Tibial artery (tissue), 4 donors: ENCODE measurements at regions not wholly inside any gene's neighbourhood (a gene's known extent, or its start where the extent isn't known, plus 50 kb on each side); places are given as distances from the start of the nearest gene placed in this dataset.

Experiments
- DNase-seq, 2 donors: peaks; one replicate each; pipeline ENCODE4 v3.0.0-alpha.2; 2019
- H3K27ac ChIP-seq, 2 donors: fragments of 200-600 bp; sonication (generic) in 1 of 2; 1 replicate in 1 of 2; 2 replicates in 1 of 2; pipeline ENCODE4 v1.5.1; 2018 to 2019; ENCODE audit warnings: mild to moderate bottlenecking in 1 of 2
- H3K27me3 ChIP-seq, 2 donors: fragments of 200-600 bp; sonication (generic) in 1 of 2; one replicate each; pipeline versions ENCODE4 v1.5.1 to v1.6.0; 2016 to 2019
- H3K36me3 ChIP-seq, 3 donors: fragments of 200-600 bp; sonication (generic) in 2 of 3; one replicate each; pipeline ENCODE4 v1.5.1; 2016 to 2019; ENCODE audit warnings: mild to moderate bottlenecking in 2 of 3
- H3K4me1 ChIP-seq, 4 donors: fragments of 200-600 bp; sonication (generic) in 2 of 4; 1 replicate in 3 of 4; 2 replicates in 1 of 4; pipeline ENCODE4 v1.5.1; 2016 to 2019
- H3K4me3 ChIP-seq, 2 donors: fragments of 200-600 bp; sonication (generic) in 1 of 2; 1 replicate in 1 of 2; 2 replicates in 1 of 2; pipeline ENCODE4 v1.5.1; 2018 to 2019; ENCODE audit warnings: mild to moderate bottlenecking in 2 of 2
- H3K9me3 ChIP-seq, 3 donors: fragments of 200-600 bp; sonication (generic) in 1 of 3; one replicate each; pipeline ENCODE4 v1.5.1; 2016 to 2019
- CTCF ChIP-seq, 2 experiments: fragments of 200-600 bp in 1 of 2; fragments of 450-650 bp in 1 of 2; IDR thresholded peaks; one replicate each; pipeline ENCODE4 v1.5.1; 2017 to 2019; ENCODE audit warnings: antibody characterized with exemption in 2 of 2, mild to moderate bottlenecking in 1 of 2, moderate library complexity in 1 of 2
- intact Hi-C: fragments of 100-400 bp; cut with DNase I; formaldehyde crosslinking; loops from one replicate; pipeline ENCODE4 v1.15.0; 2023; ENCODE audit warnings: low total_unique reads

DNA sequence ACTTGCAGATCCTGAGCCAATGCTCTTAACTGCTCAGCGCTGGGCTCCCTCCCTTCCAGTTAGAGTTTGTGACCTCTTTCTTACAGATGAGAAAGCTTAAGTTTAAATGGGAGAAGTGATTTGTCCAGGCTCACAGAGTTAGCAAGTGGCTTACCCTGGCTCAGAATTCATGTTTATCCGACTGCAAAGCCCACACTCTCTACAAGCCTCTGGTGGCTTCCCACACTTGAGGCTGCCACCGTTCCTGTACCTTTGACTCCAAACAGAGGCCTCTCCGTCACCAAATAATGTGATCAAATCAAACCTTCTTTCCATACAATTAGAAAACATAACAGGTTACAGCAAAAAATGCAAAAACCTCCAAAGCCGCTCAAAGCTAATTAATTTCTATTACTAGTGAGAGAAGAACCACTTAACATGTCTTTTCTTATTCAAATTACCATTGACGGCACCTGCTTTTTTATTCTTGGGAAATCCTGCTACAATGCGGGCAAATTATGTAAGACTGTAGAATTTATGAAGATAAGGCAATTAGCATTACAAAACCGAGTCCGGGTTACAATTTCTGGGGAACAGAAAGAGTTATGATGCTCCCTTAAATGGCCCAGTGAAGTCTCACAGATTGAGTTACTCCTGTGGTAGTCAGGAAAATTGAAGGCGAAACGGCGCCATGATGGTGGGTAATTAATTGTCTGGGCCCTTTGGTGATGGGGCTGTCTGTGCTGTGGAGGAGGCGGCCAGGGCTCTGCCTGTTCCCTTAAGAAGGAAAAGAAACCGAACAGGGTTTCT lies 324.3 kb upstream of the POU3F1 start:
- no peak overlapping the region for H3K27ac ChIP-seq
- peaks cover 3 to 13% (median 12%) of the 10 kb centered on the region in 3 donors for H3K9me3 ChIP-seq
- no peak for DNase-seq
- no peaks in the 10 kb centered on the region for H3K4me1 ChIP-seq
- no peaks in the 10 kb centered on the region for H3K36me3 ChIP-seq
- no peak overlapping the region for H3K4me3 ChIP-seq
- TF ChIP-seq CTCF (IDR thresholded peaks at IDR 0.05), result no peak
- peaks cover 0 to 13% of the 10 kb centered on the region in 2 donors for H3K27me3 ChIP-seq
- intact Hi-C loops, result no loop called here

- Histone ChIP-seq H3K27me3 (peaks cover 0 to 7% of the 10 kb centered on the region in 2 donors), H3K4me1 (no peaks in the 10 kb centered on the region), H3K27ac (no peak overlapping the region), H3K36me3 (no peaks in the 10 kb centered on the region), H3K4me3 (no peak overlapping the region), H3K9me3 (no peaks in the 10 kb centered on the region)
- DNase-seq, result no peak
- TF ChIP-seq CTCF (IDR thresholded peaks at IDR 0.05), result no peak
- intact Hi-C loops, result no loop called here
Observed at GRCh38 chr1:38365242-38365641, 318.6 kb upstream of the POU3F1 start.

DNA sequence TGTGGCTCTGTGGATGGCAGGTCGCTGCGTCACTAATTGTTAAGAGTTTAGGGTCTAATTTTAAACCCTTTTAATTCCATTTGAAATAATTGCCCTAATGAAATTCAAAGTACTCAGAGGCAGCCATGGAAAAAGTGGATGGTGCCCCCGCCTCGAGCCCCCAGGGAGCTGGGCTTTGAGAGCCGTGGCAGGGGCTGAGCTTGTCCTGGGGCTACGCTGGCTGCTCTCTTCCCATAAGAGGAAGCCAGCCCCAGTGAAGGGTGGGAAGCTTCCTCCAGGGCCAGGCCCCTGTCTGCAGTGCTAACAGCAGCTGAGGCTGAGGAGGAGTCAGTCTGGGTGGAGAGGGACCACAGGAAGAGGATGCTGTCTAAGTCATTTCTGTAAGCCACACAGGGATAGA lies 315.0 kb upstream of the POU3F1 start:
- Histone ChIP-seq H3K4me1 (no peaks in the 10 kb centered on the region), H3K27me3 (no peaks in the 10 kb centered on the region), H3K27ac (no peak overlapping the region), H3K4me3 (no peak overlapping the region), H3K36me3 (no peaks in the 10 kb centered on the region), H3K9me3 (no peaks in the 10 kb centered on the region)
- no peak for TF ChIP-seq CTCF (IDR thresholded peaks at IDR 0.05)
- intact Hi-C loops, result no loop called here
- DNase-seq, result no peak

DNA sequence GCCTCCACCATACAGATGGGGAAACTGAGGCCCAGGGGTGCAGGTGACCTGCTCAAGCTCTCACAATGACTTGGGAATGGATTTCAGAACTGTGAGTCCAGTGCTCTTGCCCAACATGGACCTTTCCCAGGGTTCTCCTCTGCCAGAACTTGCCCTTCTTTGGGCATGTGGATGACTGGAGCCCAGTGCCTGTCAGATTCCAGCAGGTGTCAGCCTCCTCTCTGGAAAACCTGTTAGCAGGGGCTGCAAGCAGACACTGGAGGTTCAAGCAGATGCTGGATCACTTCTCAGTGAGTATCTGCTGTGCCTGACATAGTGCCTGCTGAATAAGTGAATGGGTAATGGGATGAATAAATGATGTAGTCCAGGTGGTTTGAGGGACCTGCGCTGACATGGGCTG lies 314.2 kb upstream of the POU3F1 start:
- Histone ChIP-seq H3K4me1 (no peaks in the 10 kb centered on the region), H3K27me3 (no peaks in the 10 kb centered on the region), H3K27ac (no peak overlapping the region), H3K36me3 (no peaks in the 10 kb centered on the region), H3K9me3 (no peaks in the 10 kb centered on the region), H3K4me3 (no peak overlapping the region)
- TF ChIP-seq CTCF (IDR thresholded peaks at IDR 0.05), result no peak
- intact Hi-C loops, result no loop called here
- no peak for DNase-seq

GRCh38 chr1:38353956-38354355 lies 307.4 kb upstream of the POU3F1 start:
- peaks cover 0 to 7% of the 10 kb centered on the region in 2 donors for H3K27me3 ChIP-seq
- intact Hi-C loops, result no loop called here
- H3K27ac ChIP-seq, result no peak overlapping the region
- no peak for DNase-seq
- TF ChIP-seq CTCF (IDR thresholded peaks at IDR 0.05), result no peak
- H3K4me1 ChIP-seq, result no peaks in the 10 kb centered on the region
- no peak overlapping the region for H3K4me3 ChIP-seq
- no peaks in the 10 kb centered on the region for H3K36me3 ChIP-seq
- H3K9me3 ChIP-seq, result no peaks in the 10 kb centered on the region
